Hypothalamus (tissue), 51 donors: ENCODE measurements at regions not wholly inside any gene's neighbourhood (a gene's known extent, or its start where the extent isn't known, plus 50 kb on each side); places are given as distances from the start of the nearest gene placed in this dataset.
"Not testable (repeated sequence)": the region's sequence is repeated elsewhere in the genome, so short reads cannot be mapped to it uniquely, and the experiment has no call there.

Experiments used
- DNase-seq, 51 donors: peaks; one replicate each; lab custom pipeline; 2025; lab: John Stamatoyannopoulos, UW

GRCh38 chr3:106336619-106337018 lies 467.8 kb upstream of the CBLB start:
- DNase-seq = no peak

- no peak for DNase-seq
Measured at GRCh38 chr3:106337116-106337515, 468.3 kb upstream of the CBLB start.

- no peak for DNase-seq
Measured at GRCh38 chr3:106338582-106339214, 469.9 kb upstream of the CBLB start.

DNA sequence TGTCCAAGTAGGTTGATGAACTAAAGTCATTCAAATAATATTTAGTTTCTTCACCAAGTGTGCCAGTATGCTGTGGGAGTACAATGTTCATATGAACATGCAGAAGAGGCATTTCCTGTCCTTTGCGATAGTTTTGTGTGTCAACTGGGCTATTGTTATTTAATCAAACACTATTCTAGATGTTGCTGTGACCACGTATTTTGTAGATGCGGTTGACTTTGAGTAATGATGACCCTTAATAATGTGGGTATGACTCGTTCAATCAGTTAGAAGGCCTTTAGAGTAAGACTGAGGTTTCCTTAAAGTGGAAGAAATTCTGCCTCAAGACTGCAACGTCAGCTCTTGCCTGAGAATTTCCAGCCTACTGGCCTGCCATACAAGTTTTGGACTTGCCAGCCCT lies 470.7 kb upstream of the CBLB start:
- no peak for DNase-seq

- DNase-seq = no peak
Measured at GRCh38 chr3:106341087-106341486, 472.3 kb upstream of the CBLB start.

DNA sequence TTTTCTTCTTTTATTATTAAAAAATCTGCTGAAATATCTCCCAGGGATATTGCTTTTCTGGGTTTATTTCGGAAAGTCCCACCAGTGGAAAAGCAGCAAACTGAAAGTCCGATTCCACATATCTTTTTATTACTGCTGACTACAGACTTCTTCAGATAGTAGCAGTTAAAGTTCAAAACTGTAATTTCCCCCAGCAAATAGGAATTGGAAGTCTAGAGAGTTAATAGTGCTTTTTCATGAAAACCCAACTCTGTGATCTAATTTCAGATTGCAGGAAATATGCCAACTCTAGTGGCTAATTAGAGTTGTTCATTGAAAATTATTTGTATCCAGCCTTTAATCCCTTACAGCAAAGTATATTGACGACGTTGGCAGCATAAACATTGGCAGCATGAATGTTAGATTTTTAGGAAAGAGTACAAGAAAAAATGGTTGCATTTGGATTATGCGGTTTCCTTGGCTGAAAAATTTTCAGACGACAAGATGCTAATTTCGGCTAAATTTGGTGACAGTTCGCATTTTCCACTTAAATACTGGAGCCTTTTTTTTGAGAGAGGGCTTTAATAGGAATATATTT lies 472.9 kb upstream of the CBLB start:
- DNase-seq = no peak

DNA sequence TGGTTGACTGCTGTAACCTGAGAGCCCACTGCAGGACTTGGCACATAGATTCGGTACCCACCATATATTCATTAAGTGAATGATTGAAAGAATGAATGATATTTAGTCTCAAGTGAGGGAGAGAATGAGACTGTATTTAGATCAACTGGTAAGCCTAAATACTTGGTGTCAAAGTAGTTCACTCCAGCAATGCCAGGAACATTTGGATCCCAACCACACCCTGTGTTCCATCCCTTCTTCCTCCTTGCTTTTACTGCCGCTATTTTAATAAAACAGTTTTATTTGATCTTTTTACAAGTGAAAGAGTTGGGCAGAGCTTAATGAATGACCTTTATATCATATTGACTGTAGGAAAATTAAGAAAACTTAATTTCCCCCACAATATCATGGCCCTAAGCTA lies 473.6 kb upstream of the CBLB start:
- no peak for DNase-seq

DNA sequence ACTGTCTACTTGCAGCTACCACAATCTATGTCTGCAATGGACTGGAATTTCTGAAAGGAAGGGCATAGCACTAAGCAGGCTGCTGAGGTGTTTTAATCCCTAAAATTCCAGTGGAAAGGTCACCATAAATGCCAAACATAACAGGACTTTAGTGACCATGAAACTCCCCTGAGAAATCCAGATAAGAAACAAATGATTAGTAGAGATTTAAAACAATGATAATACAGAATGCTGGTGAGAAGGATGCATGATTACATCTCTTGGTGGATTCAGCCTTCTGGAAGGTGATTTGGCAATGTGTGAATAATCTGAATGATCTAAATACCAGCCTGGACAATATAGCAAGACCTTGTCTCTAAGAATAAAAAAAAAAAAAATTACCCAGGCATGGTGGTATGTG lies 475.0 kb upstream of the CBLB start:
- DNase-seq = no peak

DNA sequence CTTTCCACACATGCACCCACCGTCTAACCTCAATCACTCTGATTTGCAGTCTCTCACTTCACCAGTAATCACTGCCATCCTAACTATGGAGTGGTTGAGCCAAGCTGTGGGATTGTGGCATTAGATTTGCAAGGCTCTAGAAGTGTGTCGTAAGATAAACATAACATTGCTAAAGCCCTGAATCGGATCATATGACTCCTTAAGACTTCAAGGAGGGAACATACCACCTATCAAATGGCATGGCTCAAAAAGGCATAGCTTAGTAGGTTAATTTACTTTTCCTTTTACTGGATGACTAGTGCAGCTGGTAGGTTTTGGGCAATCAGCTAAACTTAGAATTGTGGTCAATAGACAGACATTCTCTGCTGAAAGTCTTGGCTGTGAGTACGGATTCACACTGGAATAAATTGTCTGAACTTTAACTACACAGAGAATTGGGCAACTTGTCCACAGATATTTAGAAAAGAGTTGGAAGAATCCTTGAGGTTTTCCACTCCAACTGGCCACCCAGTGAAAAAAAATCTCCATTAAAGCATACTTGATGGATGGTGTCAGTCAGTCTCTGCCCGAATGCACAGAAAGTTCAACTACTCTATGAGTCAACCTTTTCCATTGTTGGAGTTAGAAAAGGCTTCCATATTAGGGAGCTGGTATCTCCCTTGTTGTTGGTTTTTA lies 476.7 kb upstream of the CBLB start:
- DNase-seq = no peak

DNA sequence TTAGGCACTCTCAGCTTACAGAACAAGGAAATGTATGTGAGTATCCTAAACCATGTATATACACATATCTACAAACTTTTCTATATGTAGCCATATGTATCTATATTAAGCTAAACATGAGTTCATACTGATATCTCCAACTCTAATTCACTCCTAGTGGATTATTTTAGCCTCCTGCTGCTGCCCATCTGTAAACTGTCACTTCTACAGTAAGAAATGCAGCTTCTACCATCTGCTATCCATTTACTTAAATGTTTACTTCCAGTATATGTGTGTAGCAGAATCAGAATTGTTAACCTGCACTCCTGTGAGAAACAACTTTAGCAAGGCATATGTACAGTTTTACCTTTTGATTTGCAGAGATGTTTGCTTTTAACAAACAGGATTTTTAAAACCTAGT lies 478.5 kb upstream of the CBLB start:
- DNase-seq = no peak

DNA sequence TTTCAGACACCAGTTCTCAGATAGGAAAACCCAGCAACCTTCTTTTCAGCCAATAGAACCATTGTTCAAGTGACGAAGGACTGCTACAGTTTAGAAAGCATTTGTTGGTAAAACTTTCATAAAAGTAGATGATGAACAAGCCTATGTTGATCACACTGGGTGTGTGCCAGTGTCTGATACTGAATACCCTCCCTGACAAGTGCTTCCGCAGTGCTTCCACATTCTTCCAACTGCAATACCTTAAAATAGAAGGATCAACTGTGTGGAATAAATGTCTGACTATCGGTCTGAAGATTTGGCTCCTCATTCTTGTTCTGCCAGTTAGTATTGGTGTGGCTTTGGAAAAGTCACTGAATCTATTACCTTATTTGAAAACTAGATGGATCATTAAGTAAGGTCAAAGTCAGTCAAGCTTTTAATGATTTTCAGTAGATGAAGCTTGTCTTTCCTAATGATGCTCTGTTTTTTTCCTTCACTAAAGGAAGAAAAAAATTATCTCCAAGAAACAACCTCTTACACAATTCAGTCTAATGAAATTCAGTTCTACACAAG lies 479.4 kb upstream of the CBLB start:
- DNase-seq = no peak

DNA sequence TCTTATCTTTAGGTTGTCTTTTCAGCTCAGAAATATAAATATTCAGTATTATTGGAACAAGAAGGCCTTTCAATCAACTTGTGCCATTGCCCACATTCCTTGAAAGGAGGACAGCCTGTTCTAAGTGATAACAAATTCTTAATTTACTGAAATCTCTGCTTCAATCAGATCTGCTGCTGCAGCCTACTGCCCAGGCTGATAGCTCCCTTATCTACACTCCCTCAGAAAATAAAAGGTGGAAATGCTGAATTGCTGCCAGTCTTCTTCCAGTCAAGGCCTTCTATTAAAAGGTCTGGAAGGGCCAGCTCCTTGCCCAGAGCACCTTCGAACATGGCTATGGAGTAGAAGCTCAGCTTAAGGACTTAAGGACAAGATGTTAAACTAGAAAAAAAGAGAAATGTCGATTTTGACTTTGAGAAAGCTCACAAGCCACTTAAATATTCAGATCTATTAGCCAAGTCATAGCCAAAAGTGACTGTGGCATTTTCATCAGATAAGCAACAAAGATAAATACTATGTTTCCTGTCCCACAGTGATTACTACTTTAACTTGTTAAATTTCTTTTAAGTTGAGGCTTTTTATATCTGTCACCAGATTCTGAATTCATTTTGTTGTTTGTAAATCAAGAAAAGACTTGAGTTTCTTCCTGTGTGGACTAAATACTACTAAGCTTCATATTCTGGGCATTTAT lies 480.5 kb upstream of the CBLB start:
- DNase-seq = no peak

GRCh38 chr3:106355873-106356272 lies 487.1 kb upstream of the CBLB start:
- DNase-seq = no peak

DNA sequence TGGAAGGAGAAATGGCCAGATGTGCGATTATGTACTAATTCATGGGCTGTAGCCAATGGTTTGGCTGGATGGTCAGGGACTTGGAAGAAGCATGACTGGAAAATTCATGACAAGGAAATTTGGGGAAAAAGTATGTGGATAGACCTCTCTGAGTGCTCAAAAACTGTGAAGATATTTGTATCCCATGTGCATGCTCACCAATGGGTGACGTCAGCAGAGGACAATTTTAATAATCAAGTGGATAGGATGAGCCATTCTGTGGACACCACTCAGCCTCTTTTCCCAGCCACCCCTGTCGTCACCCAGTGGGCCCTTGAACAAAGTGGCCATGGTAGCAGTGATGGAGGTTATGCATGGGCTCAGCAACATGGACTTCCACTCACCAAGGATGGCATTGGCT lies 490.9 kb upstream of the CBLB start:
- DNase-seq = no peak

DNA sequence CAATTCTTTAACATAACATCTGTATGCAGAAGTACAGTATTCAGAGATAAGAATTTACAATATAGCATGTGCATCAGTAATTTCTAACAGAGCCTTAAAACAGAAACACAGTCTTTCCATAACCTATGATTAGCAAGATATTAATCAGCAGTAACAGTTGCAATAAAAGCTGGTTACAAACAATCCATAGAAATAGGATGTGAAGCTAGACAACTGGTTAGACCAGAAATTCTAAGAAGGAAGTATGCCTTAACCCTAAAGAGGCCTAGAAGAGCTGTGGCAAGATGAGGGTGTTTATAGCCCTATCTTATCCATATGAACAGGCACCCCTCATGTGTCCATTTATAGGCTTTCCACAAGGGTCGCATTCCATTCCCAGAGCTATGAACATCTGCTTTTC lies 492.1 kb upstream of the CBLB start:
- DNase-seq = not testable (repeated sequence)

- no peak for DNase-seq
Measured at GRCh38 chr3:106364477-106364876, 495.7 kb upstream of the CBLB start.

DNA sequence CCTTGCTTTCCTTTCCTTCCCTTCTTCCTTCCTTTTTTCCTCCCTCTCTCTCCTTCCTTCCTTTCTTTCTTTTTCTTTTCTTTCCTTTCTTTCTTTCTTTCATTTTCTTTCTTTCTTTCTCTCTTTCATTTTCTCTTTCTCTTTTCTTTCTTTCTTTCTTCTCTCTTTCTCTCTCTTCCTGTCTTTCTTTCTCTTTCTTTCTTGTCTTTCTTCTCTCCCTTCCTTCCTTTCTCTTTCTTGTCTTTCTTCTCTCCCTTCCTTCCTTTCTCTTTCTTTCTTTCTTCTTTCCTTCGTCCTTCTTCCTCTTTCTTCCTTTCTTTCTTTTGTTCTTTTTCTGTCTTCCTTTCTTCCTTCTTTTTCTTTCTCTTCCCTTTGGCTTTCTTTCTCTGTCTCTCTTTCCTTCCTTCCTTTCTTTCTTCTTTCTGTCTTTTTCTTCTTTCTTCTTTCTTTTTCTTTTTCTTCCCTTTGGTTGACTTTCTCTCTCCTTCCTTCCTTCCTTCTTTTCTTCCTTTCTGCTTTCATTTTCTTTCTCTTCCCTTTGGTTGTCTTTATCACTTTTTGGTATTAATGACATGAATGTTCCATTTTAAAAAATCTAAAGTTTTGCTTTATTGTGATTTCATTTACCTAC lies 496.4 kb upstream of the CBLB start:
- no peak for DNase-seq

- no peak for DNase-seq
Measured at GRCh38 chr3:106366352-106366751, 497.5 kb upstream of the CBLB start.

DNA sequence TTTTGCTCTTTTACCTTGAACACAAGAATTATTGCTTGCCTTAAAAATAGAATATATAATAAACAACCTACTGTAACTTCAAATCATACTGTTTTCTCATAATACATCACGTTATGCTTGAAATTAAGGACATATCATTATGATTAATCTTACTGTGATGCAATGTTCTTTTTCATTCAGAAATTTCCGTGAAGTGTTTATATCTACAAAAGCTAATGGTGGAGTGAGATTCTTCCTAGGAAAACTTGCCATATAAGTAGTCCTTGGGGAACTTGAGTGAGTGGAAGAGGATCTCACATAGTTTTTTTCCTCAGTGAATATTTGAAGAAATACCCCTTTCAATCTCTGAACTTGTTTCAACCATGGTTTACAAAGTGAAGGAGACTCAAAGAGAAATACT lies 498.7 kb upstream of the CBLB start:
- DNase-seq = no peak

GRCh38 chr3:106371221-106371970 lies 502.6 kb upstream of the CBLB start:
- DNase-seq = no peak
